Endodermal cell (in vitro differentiated cells): ENCODE measurements at regions not wholly inside any gene's neighbourhood (a gene's known extent, or its start where the extent isn't known, plus 50 kb on each side); places are given as distances from the start of the nearest gene placed in this dataset.
"Not testable (repeated sequence)": the region's sequence is repeated elsewhere in the genome, so short reads cannot be mapped to it uniquely, and the experiment has no call there.

Source experiments
- DNase-seq: peaks from one replicate; pipeline ENCODE4 v3.0.0-alpha.2; 2017
- H3K27ac ChIP-seq: 2 replicates; pipeline ENCODE4 v1.5.1; 2013; ENCODE audit warnings: mild to moderate bottlenecking, low read depth, low read length, moderate library complexity
- H3K27me3 ChIP-seq: 2 replicates; pipeline ENCODE4 v1.6.1; 2013; ENCODE audit warnings: mild to moderate bottlenecking, low read length, moderate library complexity; ENCODE audit not compliant: insufficient read depth, control insufficient read depth, poor library complexity, severe bottlenecking
- H3K36me3 ChIP-seq: 2 replicates; pipeline ENCODE4 v1.7.0; 2013; ENCODE audit warnings: mild to moderate bottlenecking, low read length, moderate library complexity; ENCODE audit not compliant: control insufficient read depth, insufficient read depth
- H3K4me1 ChIP-seq: one replicate; pipeline ENCODE4 v1.7.0; 2013; ENCODE audit warnings: low read length; ENCODE audit not compliant: control insufficient read depth, insufficient read depth
- H3K4me3 ChIP-seq: 2 replicates; pipeline ENCODE4 v1.5.1; 2013; ENCODE audit warnings: mild to moderate bottlenecking, low read length, moderate library complexity
- H3K9ac ChIP-seq: 2 replicates; pipeline ENCODE4 v1.6.1; 2013; ENCODE audit warnings: mild to moderate bottlenecking, low read length, moderate library complexity; ENCODE audit not compliant: poor library complexity, severe bottlenecking; ENCODE audit errors: extremely low read depth
- H3K9me3 ChIP-seq: 2 replicates; pipeline ENCODE4 v1.6.1; 2013; ENCODE audit warnings: mild to moderate bottlenecking, low read length, moderate library complexity; ENCODE audit not compliant: control insufficient read depth
- H3K27ac Mint-ChIP-seq: 2 replicates; pipeline ENCODE4 v1.8.0; 2020; ENCODE audit warnings: mixed read lengths
- H3K27me3 Mint-ChIP-seq: 2 replicates; pipeline ENCODE4 v1.8.0; 2021; ENCODE audit warnings: mild to moderate bottlenecking, mixed read lengths; ENCODE audit not compliant: insufficient read depth
- H3K36me3 Mint-ChIP-seq: 2 replicates; pipeline ENCODE4 v1.8.0; 2020; ENCODE audit warnings: low read depth, mixed read lengths
- H3K4me1 Mint-ChIP-seq: 2 replicates; pipeline ENCODE4 v1.8.0; 2020; ENCODE audit warnings: mixed read lengths
- H3K4me3 Mint-ChIP-seq: 2 replicates; pipeline ENCODE4 v1.8.0; 2020; ENCODE audit warnings: mild to moderate bottlenecking, moderate library complexity, mixed read lengths
- H3K9me3 Mint-ChIP-seq: 2 replicates; pipeline ENCODE4 v1.8.0; 2020; ENCODE audit warnings: mild to moderate bottlenecking, mixed read lengths
- CTCF ChIP-seq: fragments of 200-600 bp; sonication (generic); conservative IDR thresholded peaks from 2 replicates; pipeline ENCODE4 v1.5.0; 2021; ENCODE audit warnings: antibody characterized with exemption, mild to moderate bottlenecking
- WGBS, 2 experiments: methylation state at CpG; one replicate each; pipeline versions ENCODE4 v1.1.5 to v1.1.7; 2013; ENCODE audit warnings: missing lambda C conversion rate in 2 of 2, mixed read lengths in 1 of 2; ENCODE audit not compliant: insufficient coverage in 1 of 2, insufficient read length in 1 of 2; 5-methylcytosine and 5-hydroxymethylcytosine counted together

- no peak overlapping the region for H3K27ac Mint-ChIP-seq
- no peaks in the 10 kb centered on the region for H3K27me3 ChIP-seq
Measured at GRCh38 chr1:2957329-2957728, 63.9 kb upstream of the ACTRT2 start.

GRCh38 chr1:2959881-2960280, 61.4 kb upstream of the ACTRT2 start:
- H3K27me3 ChIP-seq, H3K9ac ChIP-seq, H3K27ac ChIP-seq, H3K36me3 Mint-ChIP-seq, H3K4me3 ChIP-seq, H3K27me3 Mint-ChIP-seq, H3K4me1 ChIP-seq, DNase-seq, H3K4me1 Mint-ChIP-seq, H3K36me3 ChIP-seq, H3K27ac Mint-ChIP-seq, H3K4me3 Mint-ChIP-seq: not testable (repeated sequence)
- 72 to 73% methylated on average over 9 to 21 of the region's 21 CpGs for WGBS, 2 experiments
- H3K9me3 ChIP-seq, result peaks cover 67% of the 10 kb centered on the region
- peaks cover 70% of the 10 kb centered on the region for H3K9me3 Mint-ChIP-seq

More at GRCh38 chr1:2957329-2957728, 63.9 kb upstream of the ACTRT2 start:
- no peaks in the 10 kb centered on the region for H3K36me3 Mint-ChIP-seq
- no peak overlapping the region for H3K4me3 ChIP-seq
- no peaks in the 10 kb centered on the region for H3K4me1 ChIP-seq
- no peak for DNase-seq
- peaks cover 94% of the 10 kb centered on the region for H3K9me3 Mint-ChIP-seq
- no peak overlapping the region for H3K9ac ChIP-seq
- TF ChIP-seq CTCF, result no peak
- H3K36me3 ChIP-seq, result no peaks in the 10 kb centered on the region
- H3K9me3 ChIP-seq, result peaks cover 69% of the 10 kb centered on the region
- H3K27me3 Mint-ChIP-seq, result no peaks in the 10 kb centered on the region
- no peak overlapping the region for H3K27ac ChIP-seq
- H3K4me3 Mint-ChIP-seq, result no peak overlapping the region
- H3K4me1 Mint-ChIP-seq, result no peaks in the 10 kb centered on the region

GRCh38 chr1:2961081-2961480, 60.2 kb upstream of the ACTRT2 start:
- Mint-ChIP-seq H3K36me3 (peaks cover 2% of the 10 kb centered on the region), H3K27me3 (no peaks in the 10 kb centered on the region), H3K9me3 (peaks cover 58% of the 10 kb centered on the region), H3K4me3 (no peak overlapping the region), H3K27ac (no peak overlapping the region), H3K4me1 (no peaks in the 10 kb centered on the region)
- no peaks in the 10 kb centered on the region for H3K4me1 ChIP-seq
- no peak overlapping the region for H3K4me3 ChIP-seq
- WGBS, 2 experiments, result 73 to 82% methylated on average over 3 to 7 of the region's 7 CpGs
- no peaks in the 10 kb centered on the region for H3K36me3 ChIP-seq
- no peaks in the 10 kb centered on the region for H3K27me3 ChIP-seq
- no peak overlapping the region for H3K27ac ChIP-seq
- H3K9me3 ChIP-seq, result peaks cover 70% of the 10 kb centered on the region
- no peak overlapping the region for H3K9ac ChIP-seq
- no peak for TF ChIP-seq CTCF
- DNase-seq, result no peak

DNA sequence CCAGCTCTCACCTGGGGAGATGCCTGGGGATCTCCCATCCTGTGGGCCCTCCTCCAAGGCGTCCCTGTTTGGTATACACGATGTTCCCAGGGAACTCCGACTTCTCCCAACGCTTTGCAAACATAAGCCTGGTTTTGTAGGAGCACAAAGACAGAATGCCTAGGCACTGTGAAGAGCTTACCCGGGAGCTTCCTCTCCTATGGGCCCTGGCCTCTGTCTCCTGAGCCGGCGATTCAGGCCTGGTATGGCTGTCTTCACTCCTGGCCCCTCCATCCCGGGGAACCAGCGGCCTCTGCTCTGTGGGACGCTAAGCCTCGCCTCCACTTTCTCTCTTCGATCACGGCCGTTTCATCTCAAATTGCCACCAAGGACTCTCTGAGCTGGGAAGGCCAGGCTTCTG, 59.6 kb upstream of the ACTRT2 start:
- no peak overlapping the region for H3K4me3 ChIP-seq
- no peak overlapping the region for H3K27ac Mint-ChIP-seq
- peaks cover 65% of the 10 kb centered on the region for H3K9me3 ChIP-seq
- H3K9me3 Mint-ChIP-seq, result peaks cover 53% of the 10 kb centered on the region
- H3K27me3 ChIP-seq, result no peaks in the 10 kb centered on the region
- TF ChIP-seq CTCF, result no peak
- 85 to 89% methylated on average over 7 to 14 of the region's 14 CpGs for WGBS, 2 experiments
- no peaks in the 10 kb centered on the region for H3K36me3 ChIP-seq
- H3K4me3 Mint-ChIP-seq, result no peak overlapping the region
- no peak for DNase-seq
- no peaks in the 10 kb centered on the region for H3K27me3 Mint-ChIP-seq
- H3K4me1 ChIP-seq, result no peaks in the 10 kb centered on the region
- no peak overlapping the region for H3K9ac ChIP-seq
- H3K27ac ChIP-seq, result no peak overlapping the region
- H3K36me3 Mint-ChIP-seq, result peaks cover 2% of the 10 kb centered on the region
- H3K4me1 Mint-ChIP-seq, result no peaks in the 10 kb centered on the region
